ENCODE measurements at regions not wholly inside any gene's neighbourhood (a gene's known extent, or its start where the extent isn't known, plus 50 kb on each side); places are given as distances from the start of the nearest gene placed in this dataset.

DNA sequence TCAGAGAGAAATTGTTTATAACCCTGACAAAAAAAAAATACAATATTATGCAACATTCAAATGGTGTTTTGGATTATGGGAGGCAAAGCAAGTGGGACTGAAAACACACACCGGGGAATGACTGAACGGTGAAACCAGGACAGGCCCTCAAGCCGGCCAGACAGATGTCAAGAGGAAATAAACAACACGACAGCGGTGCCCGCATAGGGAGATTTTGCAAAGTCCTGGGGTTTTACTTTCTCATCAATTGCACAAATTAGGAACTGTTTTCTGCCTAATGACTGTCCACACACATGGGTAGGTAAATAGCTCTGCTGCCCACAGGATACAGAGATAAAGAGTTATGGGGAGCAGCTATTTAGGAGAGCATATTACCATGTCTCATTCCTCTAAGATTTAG lies 134.5 kb downstream of the IRS2 start:
- TF ChIP-seq POLR2A (IDR thresholded peaks at IDR 0.05): no peak
- TF ChIP-seq, protein P1, sequence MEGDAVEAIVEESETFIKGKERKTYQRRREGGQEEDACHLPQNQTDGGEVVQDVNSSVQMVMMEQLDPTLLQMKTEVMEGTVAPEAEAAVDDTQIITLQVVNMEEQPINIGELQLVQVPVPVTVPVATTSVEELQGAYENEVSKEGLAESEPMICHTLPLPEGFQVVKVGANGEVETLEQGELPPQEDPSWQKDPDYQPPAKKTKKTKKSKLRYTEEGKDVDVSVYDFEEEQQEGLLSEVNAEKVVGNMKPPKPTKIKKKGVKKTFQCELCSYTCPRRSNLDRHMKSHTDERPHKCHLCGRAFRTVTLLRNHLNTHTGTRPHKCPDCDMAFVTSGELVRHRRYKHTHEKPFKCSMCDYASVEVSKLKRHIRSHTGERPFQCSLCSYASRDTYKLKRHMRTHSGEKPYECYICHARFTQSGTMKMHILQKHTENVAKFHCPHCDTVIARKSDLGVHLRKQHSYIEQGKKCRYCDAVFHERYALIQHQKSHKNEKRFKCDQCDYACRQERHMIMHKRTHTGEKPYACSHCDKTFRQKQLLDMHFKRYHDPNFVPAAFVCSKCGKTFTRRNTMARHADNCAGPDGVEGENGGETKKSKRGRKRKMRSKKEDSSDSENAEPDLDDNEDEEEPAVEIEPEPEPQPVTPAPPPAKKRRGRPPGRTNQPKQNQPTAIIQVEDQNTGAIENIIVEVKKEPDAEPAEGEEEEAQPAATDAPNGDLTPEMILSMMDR (IDR thresholded peaks at IDR 0.05): no peak
